ENCODE measurements at regions not wholly inside any gene's neighbourhood (a gene's known extent, or its start where the extent isn't known, plus 50 kb on each side); places are given as distances from the start of the nearest gene placed in this dataset.

DNA sequence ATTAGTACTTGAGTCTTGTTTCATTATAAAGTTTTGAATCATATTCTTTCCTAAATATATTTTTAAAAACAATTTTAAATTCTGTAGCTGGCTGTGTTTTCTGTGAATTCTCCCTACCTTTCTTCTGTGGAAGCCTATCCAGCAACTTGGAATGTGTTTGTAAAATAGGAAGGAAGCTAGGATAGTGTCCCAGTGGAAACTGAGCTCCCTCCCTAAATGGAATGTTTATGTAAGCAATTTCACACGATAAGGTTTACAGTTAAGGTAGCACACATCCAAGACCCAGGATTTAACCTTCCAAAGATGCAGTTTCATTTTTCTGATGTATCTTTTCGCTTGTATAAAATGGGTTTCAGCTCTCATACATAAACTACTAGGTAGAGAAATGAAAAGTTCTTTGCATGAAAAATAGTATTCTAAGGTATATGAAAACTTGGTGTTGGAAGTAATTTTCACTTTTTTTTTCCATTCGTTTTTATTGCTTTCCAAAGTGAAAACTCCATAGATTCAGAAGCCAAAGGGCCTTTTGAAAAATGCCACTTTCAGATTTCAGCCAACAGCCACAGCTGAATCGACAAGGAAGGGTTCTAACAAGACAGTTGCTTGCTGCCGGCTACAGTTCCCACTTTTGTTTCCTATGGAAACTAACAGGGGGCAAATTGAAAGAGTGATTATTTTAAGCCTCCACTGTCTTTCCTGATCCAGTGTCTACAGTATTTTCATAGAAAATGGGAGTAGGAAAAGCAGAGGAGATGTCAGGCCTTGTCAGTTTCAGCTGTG is 405.1 kb upstream of the POU3F3 start:
- Histone ChIP-seq H3K36me3 (ENCODE audit: insufficient read depth, low read length) (no peaks in the 10 kb centered on the region), H3K9ac (ENCODE audit: low read depth, low read length) (no peak overlapping the region), H3K4me1 (ENCODE audit: insufficient read depth, low read length) (0 out of 2 replicates have a peak, but pooled peaks cover 3% of the 10 kb centered on the region), H3K9me3 (ENCODE audit: control insufficient read depth, insufficient read depth, low read length) (no peaks in the 10 kb centered on the region)

DNA sequence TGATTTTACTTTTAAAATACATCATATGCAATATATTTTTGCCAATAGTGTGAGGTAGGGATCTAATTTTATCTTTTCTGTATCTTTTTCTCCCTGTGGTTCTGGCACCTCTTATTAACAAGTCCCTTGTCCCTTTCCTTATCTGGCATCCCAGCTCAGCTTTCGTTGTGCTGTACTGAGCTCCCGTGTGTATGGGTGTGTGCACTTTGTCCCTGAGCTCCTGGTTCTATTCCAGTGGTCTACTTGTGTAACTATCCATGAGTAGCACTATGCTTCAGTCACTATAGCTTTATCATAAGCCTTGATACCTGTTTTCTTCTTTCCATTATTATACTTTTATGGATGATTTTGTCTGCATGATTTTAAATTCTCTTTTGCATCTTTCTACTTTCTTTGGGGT is 401.4 kb upstream of the POU3F3 start:
- H3K9ac ChIP-seq (ENCODE audit: low read depth, low read length), result no peak overlapping the region
- no peaks in the 10 kb centered on the region for H3K36me3 ChIP-seq (ENCODE audit: insufficient read depth, low read length)
- no peaks in the 10 kb centered on the region for H3K4me1 ChIP-seq (ENCODE audit: insufficient read depth, low read length)
- no peaks in the 10 kb centered on the region for H3K9me3 ChIP-seq (ENCODE audit: control insufficient read depth, insufficient read depth, low read length)

DNA sequence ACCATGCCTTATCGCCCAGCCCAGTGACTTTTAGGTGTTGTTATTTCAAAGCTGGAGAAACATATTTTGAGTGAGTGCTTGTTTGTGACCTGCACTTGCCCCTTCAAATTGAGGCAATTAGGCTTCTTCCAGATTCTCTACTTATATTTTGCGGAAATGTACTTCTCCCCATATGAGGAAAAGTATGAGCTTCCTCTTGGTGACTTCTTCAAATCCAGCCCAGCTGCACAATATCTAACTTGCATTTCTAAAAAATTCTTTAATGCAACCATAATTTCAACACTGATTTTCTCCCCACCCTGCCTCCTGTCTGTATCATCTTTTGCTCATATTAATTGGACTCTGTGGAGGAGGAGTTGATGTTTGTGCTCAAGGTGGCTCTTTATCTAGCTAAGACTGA is 391.2 kb upstream of the POU3F3 start:
- no peaks in the 10 kb centered on the region for H3K4me1 ChIP-seq (ENCODE audit: insufficient read depth, low read length)
- H3K36me3 ChIP-seq (ENCODE audit: insufficient read depth, low read length), result no peaks in the 10 kb centered on the region
- H3K9ac ChIP-seq (ENCODE audit: low read depth, low read length), result no peak overlapping the region
- no peaks in the 10 kb centered on the region for H3K9me3 ChIP-seq (ENCODE audit: control insufficient read depth, insufficient read depth, low read length)

DNA sequence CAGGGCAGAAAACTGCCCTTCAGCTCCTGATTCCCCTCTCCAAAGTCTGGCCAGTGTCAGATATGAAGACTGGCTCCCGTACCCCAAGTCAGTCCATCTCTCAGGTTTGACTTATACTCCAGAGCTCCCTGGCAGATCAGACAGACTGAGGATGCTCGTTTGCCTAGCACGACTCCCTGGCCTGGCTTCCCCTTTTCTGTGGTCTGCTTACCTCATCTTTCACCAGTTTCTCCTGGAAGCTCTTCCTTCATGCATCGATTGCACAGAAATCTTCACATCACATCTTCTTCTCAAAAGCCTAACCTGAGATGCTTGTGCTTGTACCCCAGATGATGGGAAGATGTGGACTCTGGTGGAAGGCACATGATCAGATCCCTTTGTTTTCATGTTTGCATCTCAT is 387.9 kb upstream of the POU3F3 start:
- H3K9ac ChIP-seq (ENCODE audit: low read depth, low read length), result no peak overlapping the region
- peaks cover 13% of the 10 kb centered on the region for H3K4me1 ChIP-seq (ENCODE audit: insufficient read depth, low read length)
- H3K36me3 ChIP-seq (ENCODE audit: insufficient read depth, low read length), result no peaks in the 10 kb centered on the region
- no peaks in the 10 kb centered on the region for H3K9me3 ChIP-seq (ENCODE audit: control insufficient read depth, insufficient read depth, low read length)

DNA sequence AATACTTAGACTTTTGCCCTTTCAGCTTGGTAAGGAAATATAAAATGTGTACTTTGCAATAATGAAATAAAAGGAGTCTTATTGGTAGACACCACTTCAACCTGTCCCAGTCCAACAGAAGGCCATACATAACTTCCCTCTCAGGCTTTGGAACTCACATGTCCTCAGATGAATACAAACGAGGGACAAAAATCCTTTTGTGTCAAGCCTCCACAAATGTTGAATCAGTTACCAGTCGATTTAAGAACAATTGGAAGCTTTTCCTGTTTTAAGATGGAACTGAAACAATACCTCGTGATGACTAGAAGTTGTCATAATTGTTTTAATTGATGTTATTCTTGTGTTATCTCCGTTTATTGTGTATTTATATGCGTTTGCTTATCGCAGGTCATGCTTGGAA is 385.1 kb upstream of the POU3F3 start:
- Histone ChIP-seq H3K9ac (ENCODE audit: low read depth, low read length) (no peak overlapping the region), H3K4me1 (ENCODE audit: insufficient read depth, low read length) (peaks cover 22% of the 10 kb centered on the region), H3K9me3 (ENCODE audit: control insufficient read depth, insufficient read depth, low read length) (no peaks in the 10 kb centered on the region), H3K36me3 (ENCODE audit: insufficient read depth, low read length) (no peaks in the 10 kb centered on the region)

DNA sequence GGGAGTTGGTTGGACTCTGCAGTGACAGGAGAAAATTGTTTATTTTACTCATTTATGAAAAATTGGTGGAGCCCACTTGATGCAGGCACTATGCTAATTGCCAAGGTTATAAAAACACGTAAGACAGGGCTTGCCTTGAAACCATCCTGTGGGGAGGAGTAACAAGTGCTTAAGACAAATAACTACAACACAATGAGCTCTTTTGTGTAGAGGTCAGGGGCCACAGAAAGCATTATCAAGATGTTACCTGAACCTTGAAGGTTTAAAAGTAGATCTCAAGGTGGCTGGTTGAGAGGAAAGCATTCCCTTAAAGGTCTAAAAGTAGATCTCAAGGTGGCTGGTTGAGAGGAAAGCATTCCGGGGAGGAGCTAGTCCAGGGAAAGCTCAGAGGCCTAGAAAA is 381.8 kb upstream of the POU3F3 start:
- H3K4me1 ChIP-seq (ENCODE audit: insufficient read depth, low read length), result peaks cover 22% of the 10 kb centered on the region
- H3K9me3 ChIP-seq (ENCODE audit: control insufficient read depth, insufficient read depth, low read length), result no peaks in the 10 kb centered on the region
- H3K9ac ChIP-seq (ENCODE audit: low read depth, low read length), result no peak overlapping the region
- H3K36me3 ChIP-seq (ENCODE audit: insufficient read depth, low read length), result no peaks in the 10 kb centered on the region

DNA sequence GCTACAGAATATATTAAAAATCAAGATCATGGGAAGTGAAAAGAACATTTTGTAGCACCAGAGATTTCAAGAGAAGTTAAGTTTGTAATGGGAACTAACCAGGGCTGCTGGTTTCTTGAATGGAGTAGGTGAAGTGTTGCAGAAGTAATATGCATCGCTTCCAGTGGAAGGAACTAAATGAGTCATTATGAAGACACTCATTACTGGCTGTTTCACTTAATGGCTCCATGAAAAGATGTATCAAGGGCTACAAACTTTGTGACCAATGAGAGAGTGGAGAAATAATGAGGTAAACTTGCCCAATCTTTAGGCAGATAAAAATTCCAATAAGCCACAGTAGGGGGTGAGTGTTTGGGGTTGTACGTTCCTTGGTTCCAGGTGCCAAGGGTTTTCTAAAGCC is 380.4 kb upstream of the POU3F3 start:
- Histone ChIP-seq H3K9me3 (ENCODE audit: control insufficient read depth, insufficient read depth, low read length) (no peaks in the 10 kb centered on the region), H3K4me1 (ENCODE audit: insufficient read depth, low read length) (peaks cover 22% of the 10 kb centered on the region), H3K9ac (ENCODE audit: low read depth, low read length) (no peak overlapping the region), H3K36me3 (ENCODE audit: insufficient read depth, low read length) (no peaks in the 10 kb centered on the region)

DNA sequence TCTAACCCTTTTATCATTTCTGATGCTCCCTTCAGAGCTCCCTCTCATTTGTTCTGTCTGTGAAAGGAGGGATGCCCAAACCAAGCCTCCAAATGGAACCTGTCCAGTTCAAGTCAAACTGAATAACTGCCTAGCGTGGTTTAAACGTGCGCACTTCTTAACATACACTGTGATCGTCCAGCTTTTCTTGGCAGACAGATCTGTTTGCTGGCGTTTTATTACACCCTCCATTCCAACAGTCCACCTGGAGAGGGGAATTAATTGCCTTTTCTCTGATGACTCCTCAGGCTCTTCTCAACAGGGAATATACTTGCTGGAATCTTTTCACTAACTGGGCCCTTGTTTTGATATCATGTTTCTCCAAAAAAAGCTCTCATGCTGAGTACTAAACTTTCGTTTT is 379.2 kb upstream of the POU3F3 start:
- Histone ChIP-seq H3K9ac (ENCODE audit: low read depth, low read length) (no peak overlapping the region), H3K9me3 (ENCODE audit: control insufficient read depth, insufficient read depth, low read length) (no peaks in the 10 kb centered on the region), H3K4me1 (ENCODE audit: insufficient read depth, low read length) (peaks cover 10% of the 10 kb centered on the region), H3K36me3 (ENCODE audit: insufficient read depth, low read length) (no peaks in the 10 kb centered on the region)

DNA sequence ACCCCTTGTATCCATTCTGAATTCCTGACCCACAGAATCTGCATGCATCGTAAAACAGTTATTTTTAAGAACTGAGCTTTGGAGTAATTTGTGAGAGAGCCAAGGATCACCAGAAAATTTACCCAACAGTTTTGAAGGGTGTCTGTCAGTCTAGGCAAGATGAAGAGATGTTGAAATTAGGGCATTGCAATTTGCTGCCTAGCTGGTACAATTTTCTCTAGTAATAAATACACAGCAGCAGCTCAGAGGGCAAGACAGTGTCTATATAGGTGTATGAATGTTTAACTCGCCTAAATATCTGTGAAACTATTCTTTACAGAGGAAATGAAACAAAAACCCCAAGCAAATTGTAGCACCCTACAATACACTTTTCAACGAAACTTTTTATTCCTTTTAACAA is 377.8 kb upstream of the POU3F3 start:
- H3K36me3 ChIP-seq (ENCODE audit: insufficient read depth, low read length), result no peaks in the 10 kb centered on the region
- no peaks in the 10 kb centered on the region for H3K9me3 ChIP-seq (ENCODE audit: control insufficient read depth, insufficient read depth, low read length)
- peaks cover 9% of the 10 kb centered on the region; the same call in 1 of the 2 replicates for H3K4me1 ChIP-seq (ENCODE audit: insufficient read depth, low read length)
- H3K9ac ChIP-seq (ENCODE audit: low read depth, low read length), result no peak overlapping the region

DNA sequence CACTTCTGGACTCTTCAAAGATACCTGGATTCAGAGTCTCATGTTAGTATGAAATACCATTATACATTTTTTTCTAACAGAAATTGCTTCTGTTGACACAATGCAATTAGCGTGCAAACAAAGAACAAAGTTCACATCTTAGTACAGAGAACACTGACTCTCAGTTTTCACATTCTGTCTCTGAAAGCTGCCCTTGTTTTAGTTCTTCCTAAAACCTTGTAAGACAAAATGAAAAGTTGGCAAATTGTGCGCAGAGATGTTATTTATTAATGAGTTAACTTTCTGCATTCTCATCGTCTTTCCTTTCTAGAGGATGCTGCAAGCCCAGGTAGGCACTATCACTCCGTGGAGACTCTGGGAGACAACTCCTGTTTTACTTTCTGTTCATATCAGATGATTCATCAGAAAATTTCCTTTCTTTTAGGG is 377.3 kb upstream of the POU3F3 start:
- H3K9me3 ChIP-seq (ENCODE audit: control insufficient read depth, insufficient read depth, low read length), result no peaks in the 10 kb centered on the region
- H3K36me3 ChIP-seq (ENCODE audit: insufficient read depth, low read length), result no peaks in the 10 kb centered on the region

DNA sequence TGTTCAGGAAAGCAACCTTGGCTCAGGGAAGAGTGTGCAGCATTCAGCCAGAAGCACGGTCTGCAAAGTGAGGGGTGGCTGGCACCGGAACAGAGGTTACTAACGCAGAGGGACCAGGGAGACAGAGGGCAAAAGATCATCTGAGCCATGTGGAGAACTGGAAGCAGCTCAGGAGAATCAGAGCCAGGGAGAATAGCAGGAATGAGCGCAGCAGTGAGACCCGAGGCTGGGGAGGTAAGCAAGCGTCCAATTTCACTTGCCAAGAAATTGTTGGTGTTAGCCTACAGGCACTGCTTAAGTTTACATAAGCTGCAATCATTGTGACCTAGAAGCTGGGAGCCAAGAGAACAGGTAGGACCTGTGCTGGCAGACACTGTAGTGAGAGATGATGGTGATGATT is 372.6 kb upstream of the POU3F3 start:
- H3K9ac ChIP-seq (ENCODE audit: low read depth, low read length), result no peak overlapping the region
- H3K9me3 ChIP-seq (ENCODE audit: control insufficient read depth, insufficient read depth, low read length), result no peaks in the 10 kb centered on the region
- no peaks in the 10 kb centered on the region for H3K4me1 ChIP-seq (ENCODE audit: insufficient read depth, low read length)
- no peaks in the 10 kb centered on the region for H3K36me3 ChIP-seq (ENCODE audit: insufficient read depth, low read length)

More for the DNA sequence above, 377.3 kb upstream of the POU3F3 start:
- peaks cover 9% of the 10 kb centered on the region; the same call in 1 of the 2 replicates for H3K4me1 ChIP-seq (ENCODE audit: insufficient read depth, low read length)
- H3K9ac ChIP-seq (ENCODE audit: low read depth, low read length), result no peak overlapping the region

DNA sequence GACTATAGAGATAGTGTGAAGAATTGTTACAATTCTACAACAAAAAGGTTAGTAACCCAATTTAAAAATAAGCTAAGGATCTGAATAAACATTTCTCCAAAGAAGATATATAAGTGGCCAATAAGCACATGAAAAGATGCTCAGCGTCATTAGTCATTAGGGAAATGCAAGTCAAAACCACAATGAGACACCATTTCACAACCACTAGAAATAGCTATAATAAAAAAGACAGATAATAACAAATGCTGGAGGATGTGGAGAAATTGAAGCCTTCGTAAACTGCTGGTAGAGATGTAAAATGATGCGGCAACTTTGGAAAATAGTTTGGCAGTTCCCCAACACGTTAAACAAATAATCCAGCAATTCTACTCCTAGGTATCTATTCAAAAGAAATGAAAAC is 366.5 kb upstream of the POU3F3 start:
- H3K9ac ChIP-seq (ENCODE audit: low read depth, low read length), result no peak overlapping the region
- no peaks in the 10 kb centered on the region for H3K9me3 ChIP-seq (ENCODE audit: control insufficient read depth, insufficient read depth, low read length)
- no peaks in the 10 kb centered on the region for H3K4me1 ChIP-seq (ENCODE audit: insufficient read depth, low read length)
- no peaks in the 10 kb centered on the region for H3K36me3 ChIP-seq (ENCODE audit: insufficient read depth, low read length)

DNA sequence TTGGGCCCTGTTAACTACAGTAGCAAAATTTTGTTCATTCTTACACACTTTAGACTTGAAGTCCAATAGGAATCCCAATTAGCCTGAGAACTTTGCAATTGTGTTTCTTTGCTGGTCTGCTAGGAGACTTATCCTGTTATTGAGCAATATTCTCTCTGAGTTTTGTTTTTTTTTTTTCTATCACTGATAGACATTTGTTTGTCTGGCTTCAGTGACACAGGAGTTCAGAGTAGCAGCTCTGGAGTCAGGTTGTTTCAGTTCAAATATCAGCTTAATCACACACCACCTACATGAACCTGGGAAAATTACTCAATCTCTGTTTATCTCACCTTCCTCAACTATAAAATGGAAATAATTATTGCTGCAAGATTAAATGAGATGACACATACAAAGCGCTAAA is 360.2 kb upstream of the POU3F3 start:
- H3K36me3 ChIP-seq (ENCODE audit: insufficient read depth, low read length), result no peaks in the 10 kb centered on the region
- no peaks in the 10 kb centered on the region for H3K9me3 ChIP-seq (ENCODE audit: control insufficient read depth, insufficient read depth, low read length)
- no peak overlapping the region for H3K9ac ChIP-seq (ENCODE audit: low read depth, low read length)
- H3K4me1 ChIP-seq (ENCODE audit: insufficient read depth, low read length), result no peaks in the 10 kb centered on the region

DNA sequence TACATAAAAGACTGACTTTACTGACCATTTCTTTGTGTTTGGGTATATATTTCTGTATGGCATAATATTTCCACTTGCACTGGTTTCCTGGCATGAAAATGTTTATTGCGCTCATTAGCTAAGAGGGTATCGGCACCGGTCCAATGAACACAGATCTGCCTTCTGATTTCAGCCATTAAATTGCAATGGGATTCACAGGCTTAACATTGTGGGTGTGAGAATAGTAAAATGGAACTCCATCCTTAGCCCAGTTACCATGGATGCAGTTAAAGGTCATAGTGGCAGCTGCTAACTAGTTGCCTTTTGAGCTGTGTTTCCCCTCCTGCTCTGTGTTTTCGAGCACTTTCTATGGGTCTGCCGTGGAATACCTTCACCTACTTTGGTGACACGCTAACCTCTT is 352.6 kb upstream of the POU3F3 start:
- H3K36me3 ChIP-seq (ENCODE audit: insufficient read depth, low read length), result no peaks in the 10 kb centered on the region
- H3K4me1 ChIP-seq (ENCODE audit: insufficient read depth, low read length), result peaks cover 20% of the 10 kb centered on the region
- no peak overlapping the region for H3K9ac ChIP-seq (ENCODE audit: low read depth, low read length)
- no peaks in the 10 kb centered on the region for H3K9me3 ChIP-seq (ENCODE audit: control insufficient read depth, insufficient read depth, low read length)

DNA sequence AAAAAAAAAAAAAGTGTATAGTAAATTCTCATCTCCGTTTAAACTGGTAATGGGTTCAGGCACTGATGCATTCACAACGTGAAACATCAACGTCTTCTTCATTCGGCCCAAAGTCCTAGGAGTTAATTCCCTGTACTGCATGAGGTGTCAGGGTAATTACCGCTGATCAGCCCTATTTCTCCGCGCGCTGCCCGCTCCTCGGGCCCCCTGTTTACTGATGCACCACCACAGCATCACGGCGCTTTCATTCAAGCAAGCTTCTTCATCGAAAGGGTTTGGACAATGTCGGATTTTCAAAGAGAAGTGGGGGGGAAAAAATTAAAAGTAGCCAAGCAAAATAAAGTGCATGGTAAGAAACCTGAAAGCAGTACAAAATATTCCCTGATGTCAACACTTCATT is 352.0 kb upstream of the POU3F3 start:
- H3K4me1 ChIP-seq (ENCODE audit: insufficient read depth, low read length), result peaks cover 20% of the 10 kb centered on the region
- no peaks in the 10 kb centered on the region for H3K9me3 ChIP-seq (ENCODE audit: control insufficient read depth, insufficient read depth, low read length)
- no peaks in the 10 kb centered on the region for H3K36me3 ChIP-seq (ENCODE audit: insufficient read depth, low read length)
- H3K9ac ChIP-seq (ENCODE audit: low read depth, low read length), result no peak overlapping the region

All from ES-I3 (cell line).